H9 (cell line): ENCODE measurements at regions not wholly inside any gene's neighbourhood (a gene's known extent, or its start where the extent isn't known, plus 50 kb on each side); places are given as distances from the start of the nearest gene placed in this dataset.
A peak's percentile ranks its signal among the peaks of the same experiment; 100 is the strongest.

Experiments
- DNase-seq: peaks from one replicate; pipeline ENCODE4 v3.0.0-alpha.2; 2017
- H2AFZ ChIP-seq: one replicate; pipeline ENCODE4 v1.6.1; 2013; ENCODE audit warnings: mild to moderate bottlenecking, low read length, control low read depth, moderate library complexity
- H2AK5ac ChIP-seq: 2 replicates; pipeline ENCODE4 v1.6.1; 2013; ENCODE audit warnings: low read length, control low read depth, mixed read lengths; ENCODE audit not compliant: insufficient read length
- H2BK120ac ChIP-seq: one replicate; pipeline ENCODE4 v1.6.1; 2013; ENCODE audit warnings: low read depth, mild to moderate bottlenecking, low read length, control low read depth, inconsistent platforms; ENCODE audit not compliant: poor library complexity, severe bottlenecking
- H2BK12ac ChIP-seq: 2 replicates; pipeline ENCODE4 v1.6.1; 2013; ENCODE audit warnings: low read length, control low read depth, mixed read lengths, low read depth; ENCODE audit not compliant: insufficient read length
- H2BK15ac ChIP-seq: 2 replicates; pipeline ENCODE4 v1.6.1; 2013; ENCODE audit warnings: low read depth, low read length, control low read depth
- H2BK20ac ChIP-seq: one replicate; pipeline ENCODE4 v1.6.1; 2013; ENCODE audit warnings: low read depth, mild to moderate bottlenecking, low read length, control low read depth, inconsistent platforms; ENCODE audit not compliant: poor library complexity, severe bottlenecking
- H2BK5ac ChIP-seq: 2 replicates; pipeline ENCODE4 v1.6.1; 2013; ENCODE audit warnings: low read length, control low read depth, mixed read lengths; ENCODE audit not compliant: insufficient read length
- H3K14ac ChIP-seq: 2 replicates; pipeline ENCODE4 v1.6.1; 2013; ENCODE audit warnings: low read length, control low read depth; ENCODE audit not compliant: insufficient read depth
- H3K18ac ChIP-seq: 2 replicates; pipeline ENCODE4 v1.6.1; 2013; ENCODE audit warnings: low read depth, mild to moderate bottlenecking, mixed read lengths, low read length, control low read depth; ENCODE audit not compliant: insufficient read length
- H3K23ac ChIP-seq: 2 replicates; pipeline ENCODE4 v1.6.1; 2013; ENCODE audit warnings: low read length, control low read depth, mixed read lengths, low read depth; ENCODE audit not compliant: insufficient read length
- H3K23me2 ChIP-seq: 2 replicates; pipeline ENCODE4 v1.6.1; 2013; ENCODE audit warnings: low read depth, mild to moderate bottlenecking, mixed read lengths, low read length, control low read depth; ENCODE audit not compliant: insufficient read length, poor library complexity, severe bottlenecking
- H3K27ac ChIP-seq: 2 replicates; pipeline ENCODE4 v1.5.1; 2013; ENCODE audit warnings: low read length, control low read depth, mixed read lengths, low read depth; ENCODE audit not compliant: insufficient read length
- H3K27me3 ChIP-seq: 2 replicates; pipeline ENCODE4 v1.6.1; 2013; ENCODE audit warnings: low read length, control low read depth, inconsistent platforms; ENCODE audit not compliant: insufficient read depth
- H3K4ac ChIP-seq: 2 replicates; pipeline ENCODE4 v1.6.1; 2013; ENCODE audit warnings: low read depth, mild to moderate bottlenecking, control low read depth, inconsistent platforms, low read length, moderate library complexity
- H3K4me1 ChIP-seq: 2 replicates; pipeline ENCODE4 v1.6.1; 2013; ENCODE audit warnings: low read length, control low read depth, inconsistent platforms; ENCODE audit not compliant: insufficient read depth
- H3K4me2 ChIP-seq: 2 replicates; pipeline ENCODE4 v1.6.1; 2013; ENCODE audit warnings: low read length, control low read depth, mixed read lengths; ENCODE audit not compliant: insufficient read length, insufficient read depth
- H3K56ac ChIP-seq: 2 replicates; pipeline ENCODE4 v1.6.1; 2013; ENCODE audit warnings: low read depth, mild to moderate bottlenecking, mixed read lengths, low read length, control low read depth; ENCODE audit not compliant: insufficient read length
- H3K79me1 ChIP-seq: 2 replicates; pipeline ENCODE4 v1.6.1; 2013; ENCODE audit warnings: low read depth, mild to moderate bottlenecking, moderate library complexity, low read length, control low read depth, inconsistent platforms; ENCODE audit not compliant: insufficient read depth, poor library complexity, severe bottlenecking
- H3K79me2 ChIP-seq: 2 replicates; pipeline ENCODE4 v1.6.1; 2013; ENCODE audit warnings: low read length, control low read depth, inconsistent platforms; ENCODE audit not compliant: insufficient read depth
- H3K9ac ChIP-seq: 2 replicates; pipeline ENCODE4 v1.6.1; 2013; ENCODE audit warnings: low read length, control low read depth, mixed read lengths; ENCODE audit not compliant: insufficient read length; ENCODE audit errors: extremely low read depth
- H3K9me3 ChIP-seq: one replicate; pipeline ENCODE4 v1.6.1; 2013; ENCODE audit warnings: low read depth, low read length, inconsistent platforms; ENCODE audit not compliant: control insufficient read depth
- H3T11ph ChIP-seq: one replicate; pipeline ENCODE4 v1.6.1; 2013; ENCODE audit warnings: mild to moderate bottlenecking, low read length, control low read depth, inconsistent platforms
- H4K20me1 ChIP-seq: one replicate; pipeline ENCODE4 v1.6.1; 2013; ENCODE audit not compliant: control insufficient read depth, insufficient read length, insufficient read depth
- H4K5ac ChIP-seq: 2 replicates; pipeline ENCODE4 v1.6.1; 2013; ENCODE audit warnings: low read depth, mild to moderate bottlenecking, mixed read lengths, low read length, control low read depth; ENCODE audit not compliant: insufficient read length
- H4K8ac ChIP-seq: replicated peaks from 2 replicates; pipeline ENCODE4 v1.6.1; 2013; ENCODE audit warnings: low read length, control low read depth, mixed read lengths, low read depth; ENCODE audit not compliant: insufficient read length
- H4K91ac ChIP-seq: 2 replicates; pipeline ENCODE4 v1.6.1; 2013; ENCODE audit warnings: low read depth, mild to moderate bottlenecking, moderate library complexity, mixed read lengths, low read length, control low read depth; ENCODE audit not compliant: insufficient read length
- H3K27ac Mint-ChIP-seq, 3 experiments: 2 replicates in 2 of 3; 3 replicates in 1 of 3; pipeline ENCODE4 v1.8.0; 2020 to 2021; ENCODE audit warnings: mixed read lengths in 3 of 3, mild to moderate bottlenecking in 1 of 3, moderate library complexity in 1 of 3
- H3K27me3 Mint-ChIP-seq: 2 replicates; pipeline ENCODE4 v1.8.0; 2021; ENCODE audit warnings: low read depth, mild to moderate bottlenecking, moderate library complexity, mixed read lengths
- H3K36me3 Mint-ChIP-seq, 3 experiments: 2 replicates in 2 of 3; 3 replicates in 1 of 3; pipeline ENCODE4 v1.8.0; 2020 to 2021; ENCODE audit warnings: low read depth in 3 of 3, mixed read lengths in 3 of 3; ENCODE audit not compliant: insufficient read depth in 1 of 3
- H3K4me1 Mint-ChIP-seq, 2 experiments: 2 replicates each; pipeline ENCODE4 v1.8.0; 2020; ENCODE audit warnings: mixed read lengths in 2 of 2
- H3K4me3 Mint-ChIP-seq, 2 experiments: 2 replicates in 1 of 2; 3 replicates in 1 of 2; pipeline ENCODE4 v1.8.0; 2020 to 2021; ENCODE audit warnings: mild to moderate bottlenecking in 2 of 2, mixed read lengths in 2 of 2, moderate library complexity in 1 of 2
- H3K9me3 Mint-ChIP-seq, 2 experiments: 2 replicates in 1 of 2; 3 replicates in 1 of 2; pipeline ENCODE4 v1.8.0; 2020; ENCODE audit warnings: mild to moderate bottlenecking in 2 of 2, mixed read lengths in 2 of 2, moderate library complexity in 1 of 2
- WGBS: extraction: QIAGEN DNeasy Blood & Tissue Kit; methylation state at CpG from one replicate; pipeline ENCODE4 v1.1.7; 2013; ENCODE audit warnings: missing lambda C conversion rate, low lambda C conversion rate, mixed read lengths; ENCODE audit not compliant: insufficient read length; ENCODE audit errors: extremely low coverage; 5-methylcytosine and 5-hydroxymethylcytosine counted together
- TF ChIP-seq, protein P1 (sequence below): fragments of 200-600 bp; sonication (generic); conservative IDR thresholded peaks from 3 replicates; pipeline ENCODE4 v1.8.0; 2021; ENCODE audit warnings: antibody characterized with exemption, mild to moderate bottlenecking

DNA sequence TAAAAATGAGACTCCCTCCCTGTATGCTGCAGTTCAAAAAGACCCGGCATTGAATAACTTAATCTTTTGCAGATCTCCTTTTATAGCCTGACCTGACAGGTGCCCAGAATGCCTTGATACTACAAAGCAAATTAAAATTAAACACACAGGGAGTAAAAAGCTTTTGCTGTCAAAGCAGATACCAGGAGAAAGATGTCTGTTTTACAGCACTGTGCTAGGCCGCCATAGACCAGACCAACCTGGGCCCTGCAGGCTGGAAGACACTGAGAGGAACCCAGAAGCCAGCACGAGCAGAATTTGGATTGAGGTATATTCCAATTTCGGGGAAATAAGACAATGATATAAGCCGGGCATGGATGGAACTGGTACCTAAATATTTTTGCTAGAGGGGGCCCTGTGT, 602.8 kb upstream of the SOX11 start:
- H2BK15ac ChIP-seq, result no peak overlapping the region
- H2BK5ac ChIP-seq, result no peak overlapping the region
- H4K20me1 ChIP-seq, result no peaks in the 10 kb centered on the region
- H4K8ac ChIP-seq, result no peak overlapping the region
- H3K9ac ChIP-seq, result no peak overlapping the region
- no peak overlapping the region for H3K18ac ChIP-seq
- H4K91ac ChIP-seq, result no peak overlapping the region
- no peak overlapping the region for H3K4me2 ChIP-seq
- H3K27ac ChIP-seq, result no peak overlapping the region
- no peaks in the 10 kb centered on the region for H3K9me3 ChIP-seq
- H3K14ac ChIP-seq, result no peak overlapping the region
- no CpG with 5 or more reads among the region's 5 CpGs for WGBS
- Mint-ChIP-seq H3K4me1 (peaks cover 2 to 6% of the 10 kb centered on the region in 2 experiments; a peak in 3 of 4 replicates), H3K27ac (peak overlapping the region in 1 of 3 experiments; percentile 19; a peak in 1 of 7 replicates), H3K9me3 (no peaks in the 10 kb centered on the region), H3K4me3 (no peak overlapping the region), H3K27me3 (peaks cover 2% of the 10 kb centered on the region), H3K36me3 (no peaks in the 10 kb centered on the region)
- no peak overlapping the region for H2AFZ ChIP-seq
- H2BK12ac ChIP-seq, result no peak overlapping the region
- H4K5ac ChIP-seq, result no peak overlapping the region
- no peak overlapping the region for H3K4ac ChIP-seq
- H3K56ac ChIP-seq, result no peak overlapping the region
- H3K27me3 ChIP-seq, result no peaks in the 10 kb centered on the region; the same call in 1 of the 2 replicates
- H2BK20ac ChIP-seq, result no peak overlapping the region
- H3K23me2 ChIP-seq, result no peaks in the 10 kb centered on the region
- no peak overlapping the region for H3T11ph ChIP-seq
- no peak for DNase-seq
- no peaks in the 10 kb centered on the region for H3K79me2 ChIP-seq
- no peak overlapping the region for H2BK120ac ChIP-seq
- no peak overlapping the region for H3K23ac ChIP-seq
- H3K4me1 ChIP-seq, result peaks cover 3% of the 10 kb centered on the region; the same call in 1 of the 2 replicates
- H2AK5ac ChIP-seq, result no peak overlapping the region
- no peaks in the 10 kb centered on the region for H3K79me1 ChIP-seq
- TF ChIP-seq, protein P1, sequence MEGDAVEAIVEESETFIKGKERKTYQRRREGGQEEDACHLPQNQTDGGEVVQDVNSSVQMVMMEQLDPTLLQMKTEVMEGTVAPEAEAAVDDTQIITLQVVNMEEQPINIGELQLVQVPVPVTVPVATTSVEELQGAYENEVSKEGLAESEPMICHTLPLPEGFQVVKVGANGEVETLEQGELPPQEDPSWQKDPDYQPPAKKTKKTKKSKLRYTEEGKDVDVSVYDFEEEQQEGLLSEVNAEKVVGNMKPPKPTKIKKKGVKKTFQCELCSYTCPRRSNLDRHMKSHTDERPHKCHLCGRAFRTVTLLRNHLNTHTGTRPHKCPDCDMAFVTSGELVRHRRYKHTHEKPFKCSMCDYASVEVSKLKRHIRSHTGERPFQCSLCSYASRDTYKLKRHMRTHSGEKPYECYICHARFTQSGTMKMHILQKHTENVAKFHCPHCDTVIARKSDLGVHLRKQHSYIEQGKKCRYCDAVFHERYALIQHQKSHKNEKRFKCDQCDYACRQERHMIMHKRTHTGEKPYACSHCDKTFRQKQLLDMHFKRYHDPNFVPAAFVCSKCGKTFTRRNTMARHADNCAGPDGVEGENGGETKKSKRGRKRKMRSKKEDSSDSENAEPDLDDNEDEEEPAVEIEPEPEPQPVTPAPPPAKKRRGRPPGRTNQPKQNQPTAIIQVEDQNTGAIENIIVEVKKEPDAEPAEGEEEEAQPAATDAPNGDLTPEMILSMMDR, result no peak
